HG02852 (cell line): ENCODE measurements at regions not wholly inside any gene's neighbourhood (a gene's known extent, or its start where the extent isn't known, plus 50 kb on each side); places are given as distances from the start of the nearest gene placed in this dataset.
"Not testable (repeated sequence)": the region's sequence is repeated elsewhere in the genome, so short reads cannot be mapped to it uniquely, and the experiment has no call there.

ENCODE experiments used
- ATAC-seq: cut with Tn5 transposase; IDR thresholded peaks from one replicate; pipeline ENCODE4 v1.9.1; 2021; ENCODE audit warnings: mild to moderate bottlenecking, moderate library complexity; ENCODE audit not compliant: unreplicated experiment

DNA sequence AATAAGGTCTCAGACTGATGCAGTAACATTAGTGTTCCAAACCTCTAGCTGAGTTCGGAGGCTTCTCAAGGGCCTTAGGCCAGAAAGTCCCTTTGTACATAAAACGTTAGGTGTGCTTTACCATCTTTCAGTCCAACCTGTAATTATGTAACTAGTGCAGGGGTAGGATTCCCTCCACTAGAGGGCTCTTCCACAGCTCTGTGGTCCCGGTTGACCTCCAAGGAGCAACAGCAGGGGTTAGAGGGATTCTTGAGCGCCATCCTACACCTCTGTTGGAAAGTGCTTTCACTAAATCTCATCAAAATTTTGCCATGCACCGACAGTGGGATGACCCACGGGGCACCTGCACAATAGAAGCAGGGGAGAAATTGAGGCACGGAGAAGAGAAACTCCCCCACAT, 155.8 kb upstream of the LRP1B start:
- ATAC-seq: peak; percentile 69

DNA sequence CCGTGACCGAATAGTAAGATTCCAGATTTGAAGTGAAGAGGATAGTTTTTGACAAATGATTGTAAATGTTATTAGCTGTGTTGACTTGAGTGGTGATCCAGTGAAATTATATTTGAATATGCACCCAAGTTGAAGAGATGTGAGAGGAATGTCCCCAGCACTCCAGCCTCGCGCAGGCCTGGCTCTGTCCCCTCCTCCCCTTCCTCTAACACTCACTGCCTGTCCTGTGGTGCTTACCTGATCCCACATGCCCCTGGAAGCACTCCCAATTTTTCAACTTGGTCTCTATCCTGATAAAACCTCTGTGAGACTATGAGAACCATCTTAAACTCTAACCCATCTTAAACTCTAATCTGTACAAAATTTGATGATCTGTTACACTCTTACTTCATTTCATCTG, 154.7 kb upstream of the LRP1B start:
- ATAC-seq: no peak

DNA sequence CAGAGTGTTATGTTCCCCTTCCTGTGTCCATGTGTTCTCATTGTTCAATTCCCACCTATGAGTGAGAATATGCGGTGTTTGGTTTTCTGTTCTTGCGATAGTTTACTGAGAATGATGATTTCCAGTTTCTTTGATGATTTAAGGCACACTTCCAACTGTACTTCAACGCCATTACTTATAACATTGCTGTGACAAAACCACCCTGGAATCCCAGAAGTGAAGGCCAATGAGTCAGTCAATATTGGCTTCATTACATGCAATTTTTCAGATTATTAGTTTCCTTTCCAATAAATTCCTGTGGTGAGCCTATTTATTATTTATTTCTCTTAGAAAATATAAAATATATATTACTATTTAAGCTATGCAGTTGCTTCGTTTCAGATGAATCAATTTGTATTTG, 153.5 kb upstream of the LRP1B start:
- ATAC-seq: not testable (repeated sequence)

DNA sequence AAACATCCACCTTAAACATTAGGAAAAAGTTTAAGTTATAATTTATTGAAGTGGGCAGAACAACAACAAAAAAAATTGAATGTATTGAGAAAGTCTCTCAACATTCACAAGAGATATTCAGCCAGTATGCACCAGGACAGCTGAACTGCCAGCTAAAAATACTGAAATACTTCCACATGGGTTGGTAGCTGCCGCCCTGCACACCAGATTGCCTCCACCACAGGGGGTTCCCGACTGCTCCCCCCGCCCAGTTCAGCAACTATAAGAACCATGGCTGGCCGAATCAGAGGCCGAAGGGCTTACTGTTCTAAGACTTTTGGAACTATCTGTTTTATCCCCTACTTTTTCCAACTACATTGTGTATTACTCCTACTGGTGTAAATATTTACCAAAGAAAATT, 150.0 kb upstream of the LRP1B start:
- ATAC-seq: no peak

DNA sequence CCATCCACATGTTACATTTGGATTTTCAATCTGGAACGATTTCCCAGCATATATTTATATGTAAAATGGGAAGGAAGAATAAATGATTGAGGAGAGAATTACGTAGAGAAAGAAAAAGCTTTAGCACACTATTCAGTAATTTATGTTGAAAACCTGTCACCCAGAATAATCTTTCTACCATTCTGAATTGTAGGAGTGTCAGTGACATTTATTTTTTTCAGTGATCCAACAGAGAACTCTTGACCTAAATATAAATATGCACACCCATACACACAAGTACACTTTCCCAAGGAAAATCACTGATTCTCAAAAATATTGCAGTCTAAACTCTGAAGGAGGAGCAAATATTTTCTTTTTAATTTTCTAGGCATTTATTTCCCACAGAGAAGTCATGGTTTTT, 140.2 kb upstream of the LRP1B start:
- ATAC-seq: no peak

DNA sequence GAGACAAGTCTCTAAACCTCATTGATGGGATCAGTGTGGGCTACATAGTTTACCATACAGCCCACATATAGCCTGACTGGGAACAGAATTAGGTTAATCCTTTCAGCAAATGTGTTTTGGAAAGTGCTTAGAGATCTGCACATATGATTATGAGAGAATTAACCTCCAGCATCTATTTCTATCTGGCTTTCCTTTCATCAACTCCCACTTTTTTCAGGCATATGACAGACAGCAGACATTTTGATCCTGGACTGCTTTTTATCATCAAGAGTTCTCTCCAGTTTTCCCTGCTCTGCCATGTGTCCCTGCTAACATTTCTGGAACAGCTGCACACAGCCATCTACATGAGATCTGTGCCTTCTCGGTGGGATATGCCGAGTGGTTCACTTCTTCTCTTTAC, 139.5 kb upstream of the LRP1B start:
- no peak for ATAC-seq

DNA sequence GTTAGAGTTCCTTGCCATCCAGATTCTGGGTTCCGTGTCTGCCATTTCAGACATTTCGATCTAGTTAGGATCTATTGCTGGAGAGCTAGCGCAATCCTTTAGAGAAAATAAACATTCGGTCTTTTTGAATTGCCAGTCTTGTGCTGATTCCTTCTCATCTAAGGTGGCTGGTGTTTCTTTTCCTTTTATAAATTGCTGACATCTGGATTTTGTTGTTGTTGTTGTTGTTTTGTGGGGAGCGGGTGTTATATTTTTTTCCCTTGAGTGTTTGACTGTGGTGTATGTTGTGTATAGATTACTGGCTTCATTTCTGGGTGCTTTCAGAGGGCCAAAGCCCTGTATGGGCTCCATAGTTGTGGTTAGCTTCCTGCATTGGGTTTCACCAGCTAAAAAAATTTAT, 128.5 kb upstream of the LRP1B start:
- no peak for ATAC-seq

DNA sequence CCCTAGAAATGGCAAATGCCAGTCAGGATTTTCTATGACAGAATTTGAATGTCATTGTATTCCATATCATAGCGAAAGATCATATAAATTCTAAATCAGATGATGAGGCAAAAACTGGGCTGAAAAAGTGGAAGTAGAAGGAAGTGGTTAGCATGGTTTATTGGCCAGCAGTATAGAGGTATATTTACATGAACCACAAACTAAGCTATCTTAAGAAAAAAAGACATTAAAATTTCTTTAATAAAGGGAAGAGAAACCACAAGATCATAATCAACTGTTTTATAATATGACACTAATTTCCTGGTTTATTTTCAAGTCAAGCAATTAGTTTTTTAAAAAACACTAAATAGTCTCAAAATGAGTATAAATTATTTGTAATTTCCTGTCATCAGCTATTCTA, 123.2 kb upstream of the LRP1B start:
- no peak for ATAC-seq

DNA sequence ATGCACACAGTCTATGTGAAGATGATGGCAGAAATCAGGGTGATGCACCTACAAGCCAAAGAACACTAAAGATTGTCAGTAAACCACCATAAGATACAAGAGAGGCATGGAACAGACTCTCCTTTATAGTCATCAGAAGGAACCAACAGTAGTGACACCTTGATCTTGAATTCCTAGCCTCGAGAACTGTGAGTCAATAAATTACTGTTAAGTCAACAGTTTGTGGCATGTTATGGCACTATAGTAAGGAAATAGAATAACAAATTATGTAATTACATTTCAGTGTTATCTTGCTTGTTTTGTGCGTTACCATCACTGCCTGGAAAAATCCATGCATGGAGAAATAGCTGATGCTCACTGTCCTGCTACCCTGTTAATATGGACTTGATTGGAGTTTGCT, 110.2 kb upstream of the LRP1B start:
- ATAC-seq: no peak

DNA sequence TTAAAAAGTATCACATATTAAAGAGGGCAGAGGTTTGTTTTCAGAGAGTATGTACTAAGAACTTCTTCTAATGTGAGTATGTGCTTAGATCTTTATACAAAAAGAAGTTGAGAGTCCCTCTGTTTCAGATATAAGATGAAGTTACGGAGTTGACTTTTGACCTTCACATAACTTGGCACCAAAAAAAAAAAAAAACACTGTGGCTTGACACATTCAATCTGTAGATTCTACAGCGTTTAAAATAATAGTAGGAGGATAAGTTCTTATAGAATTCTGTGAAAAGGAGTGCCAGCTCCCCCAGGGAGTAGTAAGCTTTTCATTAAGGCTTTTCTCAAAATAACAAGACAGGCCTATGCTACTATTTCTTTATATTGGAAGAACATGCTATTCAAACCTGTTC, 105.4 kb upstream of the LRP1B start:
- no peak for ATAC-seq

DNA sequence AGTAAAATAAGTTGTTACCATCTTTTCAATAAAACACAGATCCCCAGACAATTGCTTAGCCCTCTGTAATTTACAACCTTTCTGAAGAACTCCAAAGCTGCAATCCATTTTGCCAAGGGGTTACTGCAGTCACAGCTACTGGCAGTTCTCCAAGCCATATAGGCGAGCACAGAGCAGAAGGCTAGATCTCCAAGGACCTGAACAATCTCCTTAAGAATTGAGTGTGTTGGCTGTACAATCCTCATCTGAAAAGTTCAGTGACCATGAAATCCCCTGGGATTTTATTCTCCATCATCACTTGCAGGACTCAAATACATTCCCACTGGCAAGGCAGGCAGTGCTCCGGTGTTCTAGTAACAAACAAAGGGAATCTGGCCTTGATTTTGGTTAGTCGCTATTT, 103.9 kb upstream of the LRP1B start:
- ATAC-seq: no peak

DNA sequence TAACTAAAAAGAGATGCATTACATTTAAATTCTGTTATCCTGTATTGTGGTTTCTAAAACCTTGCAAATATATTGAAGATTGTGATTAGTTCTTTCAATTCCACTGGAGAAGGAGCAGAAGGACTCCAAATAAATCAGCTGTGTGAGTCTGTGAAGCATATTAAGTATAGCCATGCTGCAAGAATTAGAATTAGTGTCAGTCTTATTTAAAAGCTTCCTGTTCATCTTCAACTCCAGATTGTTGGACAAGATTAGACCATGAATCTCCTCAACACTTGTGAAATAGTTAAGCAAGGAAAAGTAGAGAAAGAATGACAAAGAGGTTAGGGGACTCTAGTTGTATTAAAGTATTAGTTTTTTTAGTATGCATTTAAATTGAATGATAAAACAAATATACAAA, 92.5 kb upstream of the LRP1B start:
- no peak for ATAC-seq

DNA sequence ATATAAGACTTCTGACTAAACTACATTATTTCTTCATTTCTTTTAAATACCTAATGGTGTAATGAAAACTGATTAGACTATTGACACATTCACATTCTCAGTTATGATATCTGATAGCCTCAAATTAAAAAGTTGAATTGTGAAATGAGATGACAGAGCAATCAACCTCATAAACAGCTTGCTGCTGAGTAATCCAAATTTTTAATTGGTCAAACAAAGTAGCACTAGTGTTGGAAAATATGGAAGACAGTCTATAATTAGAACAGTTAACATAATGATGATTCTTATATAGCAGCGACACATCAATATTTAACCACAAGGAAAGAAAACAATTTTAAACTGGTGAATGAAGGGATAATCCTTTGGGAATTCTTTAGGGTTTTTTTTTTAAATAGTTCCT, 91.9 kb upstream of the LRP1B start:
- no peak for ATAC-seq

DNA sequence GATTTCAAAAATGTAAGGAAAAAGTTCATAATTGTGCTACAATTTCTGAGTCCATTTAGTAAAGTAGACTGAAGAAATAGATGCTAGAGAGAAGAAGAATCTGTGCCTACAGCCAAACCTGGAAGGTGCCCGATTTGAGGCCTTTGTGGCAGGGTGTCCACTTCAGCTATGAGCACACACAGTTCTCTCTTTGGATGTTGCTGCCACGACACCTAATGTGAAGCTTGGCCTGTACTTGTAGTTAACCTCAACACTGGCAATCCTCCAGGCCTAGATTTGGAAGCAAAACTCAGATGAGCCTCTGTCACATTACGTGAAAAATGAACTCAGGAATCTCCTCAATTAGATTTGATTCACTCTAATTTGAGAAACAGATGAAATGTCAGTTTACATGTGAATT, 90.1 kb upstream of the LRP1B start:
- ATAC-seq: no peak

DNA sequence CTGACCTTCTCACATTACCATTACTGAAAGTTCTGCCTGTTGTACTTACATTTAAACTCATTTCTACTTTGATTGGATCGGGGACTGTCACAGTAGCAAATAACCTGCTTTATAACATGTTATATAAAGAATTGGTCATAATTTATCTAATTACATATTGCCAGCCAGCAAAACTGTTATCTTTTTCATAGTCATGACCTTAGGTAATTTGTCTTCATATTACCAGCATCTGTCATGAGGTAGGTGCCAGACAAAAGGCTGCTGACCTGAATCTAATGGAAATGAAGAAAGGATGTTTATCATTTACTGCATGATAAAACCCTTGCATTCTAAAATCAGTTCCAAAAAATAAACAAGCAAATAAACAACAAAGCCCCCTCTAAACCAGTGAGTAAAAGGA, 89.4 kb upstream of the LRP1B start:
- ATAC-seq: no peak

DNA sequence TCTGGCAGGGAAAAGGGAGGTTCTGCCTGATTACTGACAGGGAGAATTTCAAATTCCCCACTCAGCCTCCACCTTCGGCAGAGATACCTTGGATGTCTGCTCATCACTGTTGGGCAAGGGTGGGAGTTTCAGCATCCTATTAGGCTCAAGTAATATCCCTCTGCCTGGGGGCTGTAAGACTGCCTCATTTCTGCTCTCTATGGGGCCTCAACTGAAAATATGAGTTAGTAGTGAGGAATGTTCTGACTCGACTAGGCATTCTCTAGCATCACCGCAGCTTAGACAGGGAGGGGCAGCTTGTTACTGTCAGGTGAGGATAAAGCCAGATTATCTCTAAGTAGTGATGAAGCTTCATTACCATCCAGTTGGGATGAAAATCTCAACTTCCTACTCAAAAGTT, 87.7 kb upstream of the LRP1B start:
- no peak for ATAC-seq

DNA sequence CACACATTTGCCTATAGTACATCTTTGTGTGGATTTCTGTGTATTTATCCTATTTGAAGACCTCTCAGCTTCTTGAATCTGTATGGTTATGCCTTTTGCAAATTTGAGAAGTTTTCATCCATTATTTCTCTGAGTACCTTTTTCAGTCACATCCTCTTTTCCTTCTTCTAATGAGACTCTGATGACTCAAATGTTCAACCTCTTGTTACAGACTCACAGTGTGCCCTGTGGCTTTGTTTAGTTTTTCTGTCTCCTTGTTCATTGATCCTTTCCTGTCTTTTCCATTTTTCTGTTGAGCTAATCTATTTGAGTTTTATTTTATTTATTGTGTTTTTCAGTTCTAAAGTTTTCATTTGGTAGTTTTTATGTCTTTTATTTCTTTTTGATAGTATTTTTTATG, 87.0 kb upstream of the LRP1B start:
- ATAC-seq: no peak

DNA sequence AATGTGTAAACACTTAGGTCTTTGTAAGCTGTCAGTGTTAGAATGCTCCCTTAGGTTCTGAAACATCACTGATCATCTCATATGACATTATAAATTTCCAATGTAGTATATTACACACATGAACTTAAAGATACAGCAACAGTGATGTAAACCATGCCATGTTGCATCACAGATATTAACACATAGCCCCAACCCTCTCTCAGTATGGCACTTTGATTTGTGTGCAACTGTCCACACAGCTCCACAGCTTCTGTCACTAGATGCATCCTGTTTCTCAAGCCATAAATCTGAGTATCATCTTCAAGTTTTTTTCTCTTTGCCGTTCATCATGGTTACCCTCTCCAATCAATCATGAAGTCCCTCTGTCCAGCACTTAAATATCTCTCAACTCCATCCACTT, 69.2 kb upstream of the LRP1B start:
- ATAC-seq: no peak

DNA sequence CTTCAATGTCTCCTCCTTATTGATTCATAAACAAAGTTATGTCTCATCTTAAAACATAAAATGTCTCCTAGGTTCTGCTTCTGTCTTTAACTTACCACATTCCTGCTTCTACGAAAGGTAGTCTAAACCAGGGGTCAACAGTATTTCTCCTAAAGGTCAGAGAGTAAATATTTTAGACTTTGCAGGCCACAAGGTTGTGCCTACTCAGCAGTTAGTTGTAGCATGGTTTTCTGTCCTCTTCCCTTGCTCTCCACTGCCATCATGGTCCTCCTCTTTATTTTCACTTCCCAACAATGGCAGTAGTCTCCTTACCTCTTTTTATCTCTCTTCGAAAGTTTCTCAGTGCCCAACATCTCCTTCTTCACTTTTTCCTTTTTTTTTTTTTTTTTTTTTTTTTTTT, 68.3 kb upstream of the LRP1B start:
- ATAC-seq: no peak

DNA sequence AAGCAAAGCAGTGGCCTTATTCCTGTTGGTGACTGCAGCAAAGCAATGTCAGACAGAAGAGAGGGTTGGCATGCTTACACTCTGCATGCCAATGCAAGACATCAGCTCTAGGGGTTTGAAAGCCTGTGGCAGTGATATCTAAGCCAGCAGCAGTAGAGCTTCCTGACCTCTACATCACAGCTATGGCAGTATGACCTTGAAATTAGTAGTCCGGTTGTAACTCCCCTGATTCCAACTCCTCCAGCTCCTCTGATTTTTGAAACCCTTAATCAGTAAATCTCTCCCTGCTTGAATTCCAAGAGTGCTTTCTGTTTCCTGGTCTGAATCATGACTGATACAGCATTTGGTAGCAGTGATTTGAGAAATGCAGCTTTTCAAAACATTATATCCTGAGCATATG, 60.0 kb upstream of the LRP1B start:
- ATAC-seq: no peak

DNA sequence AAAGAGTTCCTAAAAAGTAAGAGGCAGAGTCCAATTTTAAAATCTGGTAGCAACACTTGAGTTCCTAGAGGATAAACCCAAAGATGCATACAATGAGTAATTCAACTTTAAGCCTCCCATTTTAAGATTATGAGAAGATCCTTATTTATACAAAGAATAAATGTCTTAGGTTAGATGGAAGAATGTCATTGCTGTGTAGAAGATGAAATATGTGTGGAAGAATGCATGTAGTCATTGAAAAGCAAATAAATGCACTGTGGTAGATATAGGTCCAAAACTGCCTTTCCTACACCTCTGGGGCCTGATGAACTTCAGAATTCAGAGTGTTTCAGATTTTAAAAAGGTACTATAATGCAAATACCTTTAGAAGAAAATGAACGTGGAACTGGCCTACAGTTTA, 58.7 kb upstream of the LRP1B start:
- ATAC-seq: no peak

DNA sequence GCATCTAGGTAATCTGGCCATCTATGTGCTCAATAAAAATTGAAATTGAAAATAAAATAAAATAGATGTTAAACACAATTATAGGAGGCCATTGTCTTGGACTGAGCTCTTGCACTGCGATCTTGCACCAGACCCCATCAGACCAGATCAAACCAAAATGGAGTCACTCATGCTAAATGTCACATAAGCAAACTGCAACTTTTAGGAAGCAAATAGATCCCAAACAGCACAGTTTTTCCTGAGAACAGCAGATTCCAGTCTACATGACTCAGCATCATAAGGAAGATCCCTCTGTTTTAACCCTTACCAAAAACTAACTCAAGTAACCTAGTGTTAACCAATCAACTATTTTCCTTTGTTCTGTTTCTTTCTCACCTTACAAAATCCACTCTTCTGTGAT, 57.7 kb upstream of the LRP1B start:
- no peak for ATAC-seq

DNA sequence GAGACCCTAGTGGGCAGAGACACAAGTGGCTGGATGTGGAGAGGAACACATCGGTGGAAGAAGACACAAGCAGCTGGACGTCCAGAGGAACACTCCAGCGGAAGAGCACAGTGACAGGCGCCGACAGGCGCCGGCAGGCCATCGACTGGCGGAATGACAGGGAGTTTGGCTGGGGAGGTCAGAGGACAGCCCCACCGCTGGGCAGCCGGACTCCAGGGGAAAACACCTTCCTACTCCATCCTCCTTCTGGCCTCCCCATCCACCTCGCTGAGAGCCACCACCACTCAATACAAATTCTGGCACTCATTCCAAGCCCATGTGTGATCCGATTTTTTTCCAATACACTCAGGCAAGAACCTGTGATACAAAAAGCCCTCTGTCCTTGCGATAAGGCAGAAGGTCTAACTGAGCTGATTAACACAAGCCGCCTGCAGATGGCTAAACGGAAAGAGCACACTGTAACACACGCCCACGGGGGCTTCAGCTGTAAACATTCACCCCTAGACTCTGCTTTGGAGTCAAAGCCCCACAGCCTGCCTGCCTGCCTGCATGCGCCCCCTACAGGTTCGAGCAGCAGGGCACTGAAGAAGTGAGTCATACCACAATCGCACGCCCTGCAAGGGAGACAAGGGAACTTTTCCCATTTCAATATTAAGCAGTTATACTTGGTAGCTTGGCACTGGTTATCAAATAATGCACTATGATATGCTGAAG, 50.2 kb upstream of the LRP1B start:
- ATAC-seq: no peak
